ENCODE measurements at regions not wholly inside any gene's neighbourhood (a gene's known extent, or its start where the extent isn't known, plus 50 kb on each side); places are given as distances from the start of the nearest gene placed in this dataset.
"Not testable (repeated sequence)": the region's sequence is repeated elsewhere in the genome, so short reads cannot be mapped to it uniquely, and the experiment has no call there.

DNA sequence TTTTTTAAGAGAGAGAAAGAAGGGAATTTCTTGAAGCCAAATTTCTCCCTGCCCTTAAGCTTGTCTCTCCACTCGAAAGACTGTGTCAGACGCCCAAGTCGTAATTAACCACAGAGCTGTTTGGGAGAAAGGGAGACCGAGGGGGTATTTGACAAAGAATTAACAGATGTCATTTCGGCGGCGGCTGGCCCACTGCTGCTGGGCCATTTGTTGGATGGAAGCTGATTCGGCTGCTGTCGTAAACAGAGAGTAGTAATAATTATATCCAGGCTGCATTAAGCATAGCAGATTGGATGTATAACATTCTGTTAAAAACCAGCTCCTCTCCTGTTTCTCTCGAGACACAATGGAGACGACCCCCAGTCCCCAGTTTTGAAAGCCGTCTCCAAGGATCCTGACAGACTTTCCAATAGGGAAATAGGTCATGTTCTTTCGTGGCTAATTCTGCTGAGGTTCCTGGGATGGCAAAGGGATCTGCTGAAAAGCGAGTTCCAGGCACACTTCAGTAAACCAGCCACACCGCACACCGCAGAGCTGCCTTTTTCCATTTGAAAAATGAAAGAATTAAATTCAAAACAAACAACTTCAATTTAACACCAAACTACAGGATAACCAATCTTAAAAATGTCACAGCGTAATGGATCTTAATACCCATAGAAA lies 71.5 kb downstream of the KCTD15 start:
- H3K27ac ChIP-seq (ENCODE audit: low read depth in 1 of 2, low read length in 2 of 2), result no peak overlapping the region
- H3K9ac ChIP-seq (ENCODE audit: low read depth in 1 of 2, low read length in 2 of 2), result peak overlapping the region in 1 of 2 donors; percentile 13
- no peak overlapping the region for H3K4me3 ChIP-seq (ENCODE audit: low read depth in 1 of 3, low read length in 3 of 3)
- H3K27me3 ChIP-seq (ENCODE audit: control insufficient read depth in 4 of 4, insufficient read depth in 4 of 4, low read length in 3 of 4), result peaks cover 0 to 4% (median under 1%) of the 10 kb centered on the region in 4 donors
- no peaks in the 10 kb centered on the region for H3K4me1 ChIP-seq (ENCODE audit: control insufficient read depth in 4 of 4, insufficient read depth in 4 of 4, low read length in 3 of 4)
- no peaks in the 10 kb centered on the region for H3K36me3 ChIP-seq (ENCODE audit: control insufficient read depth in 4 of 4, insufficient read depth in 3 of 4, low read depth in 1 of 4, low read length in 3 of 4)
- WGBS, result 50% methylated on average over 17 of the region's 17 CpGs
- DNase-seq (ENCODE audit: low spot score), result no peak
- TF ChIP-seq, protein P1, sequence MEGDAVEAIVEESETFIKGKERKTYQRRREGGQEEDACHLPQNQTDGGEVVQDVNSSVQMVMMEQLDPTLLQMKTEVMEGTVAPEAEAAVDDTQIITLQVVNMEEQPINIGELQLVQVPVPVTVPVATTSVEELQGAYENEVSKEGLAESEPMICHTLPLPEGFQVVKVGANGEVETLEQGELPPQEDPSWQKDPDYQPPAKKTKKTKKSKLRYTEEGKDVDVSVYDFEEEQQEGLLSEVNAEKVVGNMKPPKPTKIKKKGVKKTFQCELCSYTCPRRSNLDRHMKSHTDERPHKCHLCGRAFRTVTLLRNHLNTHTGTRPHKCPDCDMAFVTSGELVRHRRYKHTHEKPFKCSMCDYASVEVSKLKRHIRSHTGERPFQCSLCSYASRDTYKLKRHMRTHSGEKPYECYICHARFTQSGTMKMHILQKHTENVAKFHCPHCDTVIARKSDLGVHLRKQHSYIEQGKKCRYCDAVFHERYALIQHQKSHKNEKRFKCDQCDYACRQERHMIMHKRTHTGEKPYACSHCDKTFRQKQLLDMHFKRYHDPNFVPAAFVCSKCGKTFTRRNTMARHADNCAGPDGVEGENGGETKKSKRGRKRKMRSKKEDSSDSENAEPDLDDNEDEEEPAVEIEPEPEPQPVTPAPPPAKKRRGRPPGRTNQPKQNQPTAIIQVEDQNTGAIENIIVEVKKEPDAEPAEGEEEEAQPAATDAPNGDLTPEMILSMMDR (IDR thresholded peaks at IDR 0.05; ENCODE audit: low read depth, low read length, missing input control), result no peak
- TF ChIP-seq, protein P2, sequence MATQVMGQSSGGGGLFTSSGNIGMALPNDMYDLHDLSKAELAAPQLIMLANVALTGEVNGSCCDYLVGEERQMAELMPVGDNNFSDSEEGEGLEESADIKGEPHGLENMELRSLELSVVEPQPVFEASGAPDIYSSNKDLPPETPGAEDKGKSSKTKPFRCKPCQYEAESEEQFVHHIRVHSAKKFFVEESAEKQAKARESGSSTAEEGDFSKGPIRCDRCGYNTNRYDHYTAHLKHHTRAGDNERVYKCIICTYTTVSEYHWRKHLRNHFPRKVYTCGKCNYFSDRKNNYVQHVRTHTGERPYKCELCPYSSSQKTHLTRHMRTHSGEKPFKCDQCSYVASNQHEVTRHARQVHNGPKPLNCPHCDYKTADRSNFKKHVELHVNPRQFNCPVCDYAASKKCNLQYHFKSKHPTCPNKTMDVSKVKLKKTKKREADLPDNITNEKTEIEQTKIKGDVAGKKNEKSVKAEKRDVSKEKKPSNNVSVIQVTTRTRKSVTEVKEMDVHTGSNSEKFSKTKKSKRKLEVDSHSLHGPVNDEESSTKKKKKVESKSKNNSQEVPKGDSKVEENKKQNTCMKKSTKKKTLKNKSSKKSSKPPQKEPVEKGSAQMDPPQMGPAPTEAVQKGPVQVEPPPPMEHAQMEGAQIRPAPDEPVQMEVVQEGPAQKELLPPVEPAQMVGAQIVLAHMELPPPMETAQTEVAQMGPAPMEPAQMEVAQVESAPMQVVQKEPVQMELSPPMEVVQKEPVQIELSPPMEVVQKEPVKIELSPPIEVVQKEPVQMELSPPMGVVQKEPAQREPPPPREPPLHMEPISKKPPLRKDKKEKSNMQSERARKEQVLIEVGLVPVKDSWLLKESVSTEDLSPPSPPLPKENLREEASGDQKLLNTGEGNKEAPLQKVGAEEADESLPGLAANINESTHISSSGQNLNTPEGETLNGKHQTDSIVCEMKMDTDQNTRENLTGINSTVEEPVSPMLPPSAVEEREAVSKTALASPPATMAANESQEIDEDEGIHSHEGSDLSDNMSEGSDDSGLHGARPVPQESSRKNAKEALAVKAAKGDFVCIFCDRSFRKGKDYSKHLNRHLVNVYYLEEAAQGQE (IDR thresholded peaks at IDR 0.05), result no peak
- TF ChIP-seq, protein P3, sequence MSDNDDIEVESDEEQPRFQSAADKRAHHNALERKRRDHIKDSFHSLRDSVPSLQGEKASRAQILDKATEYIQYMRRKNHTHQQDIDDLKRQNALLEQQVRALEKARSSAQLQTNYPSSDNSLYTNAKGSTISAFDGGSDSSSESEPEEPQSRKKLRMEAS (IDR thresholded peaks at IDR 0.05), result no peak
- no peak for TF ChIP-seq RAD21 (IDR thresholded peaks at IDR 0.05)
- TF ChIP-seq TAF1 (conservative IDR thresholded peaks at IDR 0.05), result no peak
- no peak for TF ChIP-seq YY1 (IDR thresholded peaks at IDR 0.05)
- no peaks in the 10 kb centered on the region for H3K9me3 ChIP-seq (ENCODE audit: control insufficient read depth in 4 of 4, low read length in 3 of 4)

DNA sequence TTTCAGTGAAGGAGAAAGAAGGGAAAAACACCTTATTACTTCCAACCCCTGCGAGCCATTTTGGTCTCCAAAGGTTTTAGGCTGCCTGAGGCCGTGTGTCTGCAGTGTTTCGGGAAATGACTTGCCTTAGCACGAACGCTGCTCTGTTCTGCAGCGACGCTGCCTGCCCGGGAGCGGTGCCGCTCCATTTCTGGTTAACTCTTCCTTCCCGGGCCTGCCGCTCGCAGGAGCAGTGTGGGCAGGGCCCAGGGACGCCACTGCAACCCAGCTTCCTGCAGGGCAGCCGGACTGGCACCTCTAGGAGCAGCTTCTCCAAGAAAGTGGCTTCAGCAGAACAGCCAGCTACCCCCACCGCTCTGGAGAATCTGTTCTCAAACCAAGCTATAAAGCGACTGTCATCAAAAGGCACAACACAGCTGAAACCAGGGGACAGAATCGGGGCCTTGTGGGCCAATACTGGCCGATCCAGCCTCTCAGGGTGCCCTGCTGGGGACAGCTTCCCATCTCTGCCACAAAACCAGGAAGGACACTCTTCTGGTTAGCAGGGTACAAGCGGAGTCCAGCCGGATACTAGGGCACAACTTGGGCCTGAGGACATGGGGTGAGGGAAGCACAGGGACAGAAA lies 72.2 kb downstream of the KCTD15 start:
- peak in 1 of 2 donors; percentile 34 for TF ChIP-seq RAD21 (IDR thresholded peaks at IDR 0.05)
- TF ChIP-seq, protein P3 (IDR thresholded peaks at IDR 0.05), result no peak
- no peak overlapping the region for H3K9ac ChIP-seq (ENCODE audit: low read depth in 1 of 2, low read length in 2 of 2)
- H3K36me3 ChIP-seq (ENCODE audit: control insufficient read depth in 4 of 4, insufficient read depth in 3 of 4, low read depth in 1 of 4, low read length in 3 of 4), result no peaks in the 10 kb centered on the region
- no peak overlapping the region for H3K4me3 ChIP-seq (ENCODE audit: low read depth in 1 of 3, low read length in 3 of 3)
- no peak for DNase-seq (ENCODE audit: low spot score)
- no peak overlapping the region for H3K27ac ChIP-seq (ENCODE audit: low read depth in 1 of 2, low read length in 2 of 2)
- H3K27me3 ChIP-seq (ENCODE audit: control insufficient read depth in 4 of 4, insufficient read depth in 4 of 4, low read length in 3 of 4), result peaks cover 0 to 4% (median under 1%) of the 10 kb centered on the region in 4 donors
- no peaks in the 10 kb centered on the region for H3K9me3 ChIP-seq (ENCODE audit: control insufficient read depth in 4 of 4, low read length in 3 of 4)
- H3K4me1 ChIP-seq (ENCODE audit: control insufficient read depth in 4 of 4, insufficient read depth in 4 of 4, low read length in 3 of 4), result no peaks in the 10 kb centered on the region
- 19% methylated on average over 21 of the region's 21 CpGs for WGBS

DNA sequence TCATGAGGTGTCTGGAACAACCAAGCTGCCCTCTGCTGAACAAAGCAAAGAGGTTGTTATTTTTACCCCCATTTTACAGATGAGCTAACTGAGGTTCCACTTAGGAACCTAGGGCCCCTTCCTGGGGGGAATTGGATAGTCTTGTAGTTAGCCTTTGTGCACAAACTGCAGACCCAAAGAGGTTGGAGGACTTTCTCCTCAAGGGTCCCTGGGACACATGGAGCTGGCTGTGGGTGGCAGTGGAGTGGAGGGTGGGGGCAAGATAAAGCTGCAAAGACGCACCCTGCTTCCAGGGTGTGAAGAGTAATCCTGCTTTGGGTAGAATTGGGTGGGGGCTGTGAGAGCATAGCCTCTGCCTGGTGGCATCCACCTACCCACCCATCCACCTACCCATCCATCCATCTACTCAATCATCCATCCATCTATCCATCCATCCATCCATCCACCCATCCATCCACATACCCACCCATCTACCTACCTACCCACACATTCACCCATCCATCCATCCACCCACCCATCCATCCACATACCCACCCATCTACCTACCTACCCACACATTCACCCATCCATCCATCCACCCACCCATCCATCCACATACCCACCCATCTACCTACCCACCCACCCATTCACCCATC lies 73.7 kb downstream of the KCTD15 start:
- H3K9ac ChIP-seq (ENCODE audit: low read depth in 1 of 2, low read length in 2 of 2); H3K27me3 ChIP-seq (ENCODE audit: control insufficient read depth in 4 of 4, insufficient read depth in 4 of 4, low read length in 3 of 4); DNase-seq (ENCODE audit: low spot score); H3K4me3 ChIP-seq (ENCODE audit: low read depth in 1 of 3, low read length in 3 of 3); H3K27ac ChIP-seq (ENCODE audit: low read depth in 1 of 2, low read length in 2 of 2); H3K4me1 ChIP-seq (ENCODE audit: control insufficient read depth in 4 of 4, insufficient read depth in 4 of 4, low read length in 3 of 4); H3K9me3 ChIP-seq (ENCODE audit: control insufficient read depth in 4 of 4, low read length in 3 of 4); H3K36me3 ChIP-seq (ENCODE audit: control insufficient read depth in 4 of 4, insufficient read depth in 3 of 4, low read depth in 1 of 4, low read length in 3 of 4): not testable (repeated sequence)
- 79% methylated on average over 1 of the region's 1 CpG for WGBS

Data from liver (tissue), 8 donors.